ENCODE measurements at regions not wholly inside any gene's neighbourhood (a gene's known extent, or its start where the extent isn't known, plus 50 kb on each side); places are given as distances from the start of the nearest gene placed in this dataset.
"Not testable (repeated sequence)": the region's sequence is repeated elsewhere in the genome, so short reads cannot be mapped to it uniquely, and the experiment has no call there.

GRCh38 chr10:130263289-130263688 lies 127.1 kb downstream of the GLRX3 start:
- DNase-seq: no peak

GRCh38 chr10:130265542-130265941 lies 129.4 kb downstream of the GLRX3 start:
- no peak for DNase-seq

- no peak for DNase-seq
These were observed 146.5 kb downstream of the GLRX3 start for GRCh38 chr10:130282492-130283218.

GRCh38 chr10:130283219-130283545 lies 147.0 kb downstream of the GLRX3 start:
- no peak for DNase-seq

GRCh38 chr10:130295761-130296160 lies 159.6 kb downstream of the GLRX3 start:
- DNase-seq: not testable (repeated sequence)

GRCh38 chr10:130300608-130301020 lies 164.4 kb downstream of the GLRX3 start:
- DNase-seq: peak; percentile 12

- peak; percentile 9 for DNase-seq
These were observed 165.1 kb downstream of the GLRX3 start for GRCh38 chr10:130301021-130301892.

GRCh38 chr10:130326954-130327353 lies 190.8 kb downstream of the GLRX3 start:
- DNase-seq: no peak

- no peak for DNase-seq
These were observed 193.6 kb downstream of the GLRX3 start for GRCh38 chr10:130329792-130330191.

- DNase-seq: no peak
These were observed 197.0 kb downstream of the GLRX3 start for GRCh38 chr10:130333185-130333584.

- DNase-seq: no peak
These were observed 199.1 kb downstream of the GLRX3 start for GRCh38 chr10:130335336-130335735.

GRCh38 chr10:130336617-130337304 lies 200.6 kb downstream of the GLRX3 start:
- no peak for DNase-seq

GRCh38 chr10:130337305-130337640 lies 201.1 kb downstream of the GLRX3 start:
- no peak for DNase-seq

- DNase-seq: no peak
These were observed 201.8 kb downstream of the GLRX3 start for GRCh38 chr10:130337696-130338635.

- DNase-seq: no peak
These were observed 202.4 kb downstream of the GLRX3 start for GRCh38 chr10:130338636-130339024.

- DNase-seq: no peak
These were observed 202.9 kb downstream of the GLRX3 start for GRCh38 chr10:130339091-130339490.

- no peak for DNase-seq
These were observed 203.7 kb downstream of the GLRX3 start for GRCh38 chr10:130339911-130340310.

- no peak for DNase-seq
These were observed 204.6 kb downstream of the GLRX3 start for GRCh38 chr10:130340816-130341215.

GRCh38 chr10:130341356-130341755 lies 205.2 kb downstream of the GLRX3 start:
- no peak for DNase-seq

- no peak for DNase-seq
These were observed 209.5 kb downstream of the GLRX3 start for GRCh38 chr10:130345728-130346127.

- no peak for DNase-seq
These were observed 214.8 kb downstream of the GLRX3 start for GRCh38 chr10:130350996-130351395.

- no peak for DNase-seq
These were observed 215.5 kb downstream of the GLRX3 start for GRCh38 chr10:130351466-130352290.

Measured in T-helper 9 cell (primary cell).